ENCODE measurements at regions not wholly inside any gene's neighbourhood (a gene's known extent, or its start where the extent isn't known, plus 50 kb on each side); places are given as distances from the start of the nearest gene placed in this dataset.

- DNase-seq (ENCODE audit: extremely low read depth in 1 of 2, low read depth in 1 of 2), result no peak
Measured at GRCh38 chr7:46468753-46469356, 547.8 kb upstream of the IGFBP3 start.

GRCh38 chr7:46463170-46463569 is 542.1 kb upstream of the IGFBP3 start:
- no peak for DNase-seq (ENCODE audit: extremely low read depth in 1 of 2, low read depth in 1 of 2)

GRCh38 chr7:46461334-46461777 is 540.3 kb upstream of the IGFBP3 start:
- DNase-seq (ENCODE audit: extremely low read depth in 1 of 2, low read depth in 1 of 2), result no peak

- no peak for DNase-seq (ENCODE audit: extremely low read depth in 1 of 2, low read depth in 1 of 2)
Measured at GRCh38 chr7:46459942-46460341, 538.9 kb upstream of the IGFBP3 start.

GRCh38 chr7:46454816-46455215 is 533.7 kb upstream of the IGFBP3 start:
- DNase-seq (ENCODE audit: extremely low read depth in 1 of 2, low read depth in 1 of 2), result no peak

- DNase-seq (ENCODE audit: extremely low read depth in 1 of 2, low read depth in 1 of 2), result no peak
Measured at GRCh38 chr7:46452561-46453135, 531.6 kb upstream of the IGFBP3 start.

- no peak for DNase-seq (ENCODE audit: extremely low read depth in 1 of 2, low read depth in 1 of 2)
Measured at GRCh38 chr7:46451846-46452245, 530.8 kb upstream of the IGFBP3 start.

GRCh38 chr7:46450886-46451285 is 529.8 kb upstream of the IGFBP3 start:
- no peak for DNase-seq (ENCODE audit: extremely low read depth in 1 of 2, low read depth in 1 of 2)

GRCh38 chr7:46450425-46450824 is 529.4 kb upstream of the IGFBP3 start:
- DNase-seq (ENCODE audit: extremely low read depth in 1 of 2, low read depth in 1 of 2), result no peak

GRCh38 chr7:46449743-46450142 is 528.7 kb upstream of the IGFBP3 start:
- DNase-seq (ENCODE audit: extremely low read depth in 1 of 2, low read depth in 1 of 2), result no peak

GRCh38 chr7:46448478-46448877 is 527.4 kb upstream of the IGFBP3 start:
- DNase-seq (ENCODE audit: extremely low read depth in 1 of 2, low read depth in 1 of 2), result no peak

GRCh38 chr7:46446151-46446550 is 525.1 kb upstream of the IGFBP3 start:
- no peak for DNase-seq (ENCODE audit: extremely low read depth in 1 of 2, low read depth in 1 of 2)

GRCh38 chr7:46444256-46444655 is 523.2 kb upstream of the IGFBP3 start:
- DNase-seq (ENCODE audit: extremely low read depth in 1 of 2, low read depth in 1 of 2), result no peak

GRCh38 chr7:46440186-46440585 is 519.1 kb upstream of the IGFBP3 start:
- no peak for DNase-seq (ENCODE audit: extremely low read depth in 1 of 2, low read depth in 1 of 2)

GRCh38 chr7:46432708-46433107 is 511.6 kb upstream of the IGFBP3 start:
- DNase-seq (ENCODE audit: extremely low read depth in 1 of 2, low read depth in 1 of 2), result no peak

- no peak for DNase-seq (ENCODE audit: extremely low read depth in 1 of 2, low read depth in 1 of 2)
Measured at GRCh38 chr7:46428295-46428694, 507.2 kb upstream of the IGFBP3 start.

- DNase-seq (ENCODE audit: extremely low read depth in 1 of 2, low read depth in 1 of 2), result no peak
Measured at GRCh38 chr7:46424934-46425333, 503.9 kb upstream of the IGFBP3 start.

GRCh38 chr7:46421441-46422230 is 500.6 kb upstream of the IGFBP3 start:
- DNase-seq (ENCODE audit: extremely low read depth in 1 of 2, low read depth in 1 of 2), result no peak

GRCh38 chr7:46414946-46415345 is 493.9 kb upstream of the IGFBP3 start:
- no peak for DNase-seq (ENCODE audit: extremely low read depth in 1 of 2, low read depth in 1 of 2)

- no peak for DNase-seq (ENCODE audit: extremely low read depth in 1 of 2, low read depth in 1 of 2)
Measured at GRCh38 chr7:46411236-46411635, 490.2 kb upstream of the IGFBP3 start.

- no peak for DNase-seq (ENCODE audit: extremely low read depth in 1 of 2, low read depth in 1 of 2)
Measured at GRCh38 chr7:46407125-46407524, 486.1 kb upstream of the IGFBP3 start.

- no peak for DNase-seq (ENCODE audit: extremely low read depth in 1 of 2, low read depth in 1 of 2)
Measured at GRCh38 chr7:46397591-46397990, 476.5 kb upstream of the IGFBP3 start.
